GM23338 (cell line): ENCODE measurements at regions not wholly inside any gene's neighbourhood (a gene's known extent, or its start where the extent isn't known, plus 50 kb on each side); places are given as distances from the start of the nearest gene placed in this dataset.

ENCODE experiments used
- ATAC-seq: fragments of 200-7000 bp; cut with Tn5 transposase; 3 replicates; pipeline ENCODE4 v1.9.1; 2020
- DNase-seq: peaks from one replicate; pipeline ENCODE4 v3.0.0-alpha.2; 2015; ENCODE audit warnings: low spot score
- H2AFZ ChIP-seq: fragments of 200-600 bp; sonication (generic); 2 replicates; pipeline ENCODE4 v1.8.0; 2016; ENCODE audit warnings: antibody characterized with exemption, mild to moderate bottlenecking, moderate library complexity
- H3F3A ChIP-seq: fragments of 200-600 bp; sonication (generic); replicated peaks from 2 replicates; pipeline ENCODE4 v1.8.0; 2017; ENCODE audit warnings: antibody characterized with exemption, mixed run types, low read depth
- H3K27ac ChIP-seq: fragments of 200-600 bp; sonication (generic); 2 replicates; pipeline ENCODE4 v1.6.1; 2016; ENCODE audit warnings: low read depth
- H3K27me3 ChIP-seq: fragments of 200-600 bp; sonication (generic); 2 replicates; pipeline ENCODE4 v1.8.0; 2016; ENCODE audit warnings: mild to moderate bottlenecking, mixed run types, moderate library complexity; ENCODE audit not compliant: insufficient read depth
- H3K36me3 ChIP-seq: fragments of 200-600 bp; sonication (generic); 2 replicates; pipeline ENCODE4 v1.8.0; 2016; ENCODE audit warnings: mild to moderate bottlenecking; ENCODE audit not compliant: insufficient read depth
- H3K4me1 ChIP-seq: fragments of 200-600 bp; sonication (generic); 2 replicates; pipeline ENCODE4 v1.8.0; 2016; ENCODE audit warnings: mild to moderate bottlenecking, moderate library complexity; ENCODE audit not compliant: insufficient read depth
- H3K4me2 ChIP-seq: fragments of 200-600 bp; sonication (generic); 2 replicates; pipeline ENCODE4 v1.7.1; 2017; ENCODE audit warnings: mixed run types
- H3K4me3 ChIP-seq: fragments of 200-600 bp; sonication (generic); 2 replicates; pipeline ENCODE4 v1.6.1; 2016; ENCODE audit warnings: mixed run types
- H3K79me2 ChIP-seq: fragments of 200-600 bp; sonication (generic); replicated peaks from 2 replicates; pipeline ENCODE4 v1.8.0; 2017; ENCODE audit warnings: mild to moderate bottlenecking; ENCODE audit not compliant: insufficient read depth
- H3K9me2 ChIP-seq: fragments of 200-600 bp; sonication (generic); 2 replicates; pipeline ENCODE4 v1.8.0; 2017; ENCODE audit not compliant: insufficient read depth
- H4K20me1 ChIP-seq: fragments of 200-600 bp; sonication (generic); replicated peaks from 2 replicates; pipeline ENCODE4 v1.8.0; 2017; ENCODE audit warnings: mild to moderate bottlenecking; ENCODE audit not compliant: insufficient read depth
- H3K27ac Mint-ChIP-seq: 2 replicates; pipeline ENCODE4 v1.8.0; 2020; ENCODE audit warnings: inconsistent platforms, mild to moderate bottlenecking, moderate library complexity, mixed read lengths
- H3K27me3 Mint-ChIP-seq: 3 replicates; pipeline ENCODE4 v1.8.0; 2022; ENCODE audit warnings: low read depth, mild to moderate bottlenecking, moderate library complexity, mixed read lengths, inconsistent platforms; ENCODE audit not compliant: insufficient read depth, poor library complexity
- H3K36me3 Mint-ChIP-seq: 3 replicates; pipeline ENCODE4 v1.8.0; 2021; ENCODE audit warnings: low read depth, mild to moderate bottlenecking, inconsistent platforms, moderate library complexity, mixed read lengths
- H3K4me1 Mint-ChIP-seq: 3 replicates; pipeline ENCODE4 v1.8.0; 2020; ENCODE audit warnings: mild to moderate bottlenecking, inconsistent platforms, mixed read lengths
- H3K4me3 Mint-ChIP-seq: 3 replicates; pipeline ENCODE4 v1.8.0; 2021; ENCODE audit warnings: moderate library complexity, mild to moderate bottlenecking, inconsistent platforms, mixed read lengths
- H3K9me3 Mint-ChIP-seq: 3 replicates; pipeline ENCODE4 v1.8.0; 2020; ENCODE audit warnings: moderate library complexity, mild to moderate bottlenecking, inconsistent platforms, mixed read lengths
- CREB1 ChIP-seq: fragments of 250-450 bp; sonication (Bioruptor Pico); IDR thresholded peaks from 2 replicates; pipeline ENCODE4 v1.5.0; 2020; ENCODE audit warnings: low read depth, mild to moderate bottlenecking, moderate library complexity
- ETS1 ChIP-seq: IDR thresholded peaks from 2 replicates; pipeline ENCODE4 v1.6.1; 2016; ENCODE audit warnings: antibody characterized with exemption
- EZH2 ChIP-seq: fragments of 200-600 bp; sonication (generic); IDR thresholded peaks from one replicate; pipeline ENCODE4 v1.8.0; 2017; ENCODE audit warnings: antibody characterized with exemption, mild to moderate bottlenecking, low read depth; ENCODE audit not compliant: unreplicated experiment
- EZH2phosphoT487 ChIP-seq: fragments of 200-600 bp; sonication (generic); IDR thresholded peaks from one replicate; pipeline ENCODE4 v1.8.1; 2018; ENCODE audit warnings: antibody characterized with exemption; ENCODE audit not compliant: unreplicated experiment
- JUNB ChIP-seq: IDR thresholded peaks from one replicate; pipeline ENCODE4 v1.6.1; 2016; ENCODE audit warnings: antibody characterized with exemption; ENCODE audit not compliant: unreplicated experiment
- NANOG ChIP-seq: IDR thresholded peaks from 2 replicates; pipeline ENCODE4 v1.6.1; 2016; ENCODE audit warnings: antibody characterized with exemption, borderline replicate concordance
- POLR2AphosphoS5 ChIP-seq: IDR thresholded peaks from 2 replicates; pipeline ENCODE4 v1.6.1; 2016; ENCODE audit warnings: antibody characterized with exemption, low read depth
- REST ChIP-seq: IDR thresholded peaks from one replicate; pipeline ENCODE4 v1.6.1; 2018; ENCODE audit warnings: antibody characterized with exemption; ENCODE audit not compliant: unreplicated experiment
- STAT1 ChIP-seq: IDR thresholded peaks from one replicate; pipeline ENCODE4 v1.6.1; 2016; ENCODE audit warnings: antibody characterized with exemption; ENCODE audit not compliant: unreplicated experiment
- ZNF114 ChIP-seq: fragments of 250-450 bp; sonication (Bioruptor Pico); IDR thresholded peaks from 2 replicates; pipeline ENCODE4 v1.5.0; 2020; ENCODE audit warnings: mild to moderate bottlenecking, moderate library complexity
- ZNF331 ChIP-seq: fragments of 250-450 bp; sonication (Bioruptor Pico); IDR thresholded peaks from 2 replicates; pipeline ENCODE4 v1.5.0; 2020; ENCODE audit warnings: low read depth, mild to moderate bottlenecking, moderate library complexity
- TF ChIP-seq, protein P1 (sequence below), 2 experiments: fragments of 200-600 bp in 1 of 2; sonication (generic) in 1 of 2; conservative IDR thresholded peaks; 2 replicates each; pipeline versions ENCODE4 v1.5.1 to v1.6.1; 2016 to 2017; ENCODE audit warnings: antibody characterized with exemption in 2 of 2, low read depth in 2 of 2, mild to moderate bottlenecking in 2 of 2, moderate library complexity in 1 of 2
- TF ChIP-seq, protein P2 (sequence below): fragments of 250-450 bp; sonication (Bioruptor Pico); IDR thresholded peaks from 2 replicates; pipeline ENCODE4 v1.5.0; 2020; ENCODE audit warnings: mild to moderate bottlenecking, moderate library complexity

- no peak for DNase-seq
- no peak for ATAC-seq
- H3K36me3 ChIP-seq: no peaks in the 10 kb centered on the region
- no peak overlapping the region for H3K27ac ChIP-seq
- Mint-ChIP-seq H3K4me1 (peaks cover 19% of the 10 kb centered on the region), H3K27ac (no peak overlapping the region), H3K4me3 (no peak overlapping the region), H3K36me3 (no peaks in the 10 kb centered on the region), H3K9me3 (no peaks in the 10 kb centered on the region; the same call in 2 of the 3 replicates), H3K27me3 (peaks cover 10% of the 10 kb centered on the region)
- no peak overlapping the region for H3K4me3 ChIP-seq
- no peak overlapping the region for H3K4me2 ChIP-seq
- H4K20me1 ChIP-seq: no peaks in the 10 kb centered on the region
- H3K79me2 ChIP-seq: no peaks in the 10 kb centered on the region
- H2AFZ ChIP-seq: no peak overlapping the region
- TF ChIP-seq POLR2AphosphoS5 (no peak), EZH2phosphoT487 (no peak), REST (no peak), NANOG (no peak), EZH2 (no peak), ZNF114 (CRISPR knock-in tag) (no peak), CREB1 (CRISPR knock-in tag) (no peak), ETS1 (no peak), ZNF331 (CRISPR knock-in tag) (no peak), STAT1 (no peak), JUNB (no peak)
- TF ChIP-seq, protein P1, sequence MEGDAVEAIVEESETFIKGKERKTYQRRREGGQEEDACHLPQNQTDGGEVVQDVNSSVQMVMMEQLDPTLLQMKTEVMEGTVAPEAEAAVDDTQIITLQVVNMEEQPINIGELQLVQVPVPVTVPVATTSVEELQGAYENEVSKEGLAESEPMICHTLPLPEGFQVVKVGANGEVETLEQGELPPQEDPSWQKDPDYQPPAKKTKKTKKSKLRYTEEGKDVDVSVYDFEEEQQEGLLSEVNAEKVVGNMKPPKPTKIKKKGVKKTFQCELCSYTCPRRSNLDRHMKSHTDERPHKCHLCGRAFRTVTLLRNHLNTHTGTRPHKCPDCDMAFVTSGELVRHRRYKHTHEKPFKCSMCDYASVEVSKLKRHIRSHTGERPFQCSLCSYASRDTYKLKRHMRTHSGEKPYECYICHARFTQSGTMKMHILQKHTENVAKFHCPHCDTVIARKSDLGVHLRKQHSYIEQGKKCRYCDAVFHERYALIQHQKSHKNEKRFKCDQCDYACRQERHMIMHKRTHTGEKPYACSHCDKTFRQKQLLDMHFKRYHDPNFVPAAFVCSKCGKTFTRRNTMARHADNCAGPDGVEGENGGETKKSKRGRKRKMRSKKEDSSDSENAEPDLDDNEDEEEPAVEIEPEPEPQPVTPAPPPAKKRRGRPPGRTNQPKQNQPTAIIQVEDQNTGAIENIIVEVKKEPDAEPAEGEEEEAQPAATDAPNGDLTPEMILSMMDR (conservative IDR thresholded peaks at IDR 0.05; ENCODE audit: low read depth in 2 of 2): no peak
- TF ChIP-seq, protein P2, sequence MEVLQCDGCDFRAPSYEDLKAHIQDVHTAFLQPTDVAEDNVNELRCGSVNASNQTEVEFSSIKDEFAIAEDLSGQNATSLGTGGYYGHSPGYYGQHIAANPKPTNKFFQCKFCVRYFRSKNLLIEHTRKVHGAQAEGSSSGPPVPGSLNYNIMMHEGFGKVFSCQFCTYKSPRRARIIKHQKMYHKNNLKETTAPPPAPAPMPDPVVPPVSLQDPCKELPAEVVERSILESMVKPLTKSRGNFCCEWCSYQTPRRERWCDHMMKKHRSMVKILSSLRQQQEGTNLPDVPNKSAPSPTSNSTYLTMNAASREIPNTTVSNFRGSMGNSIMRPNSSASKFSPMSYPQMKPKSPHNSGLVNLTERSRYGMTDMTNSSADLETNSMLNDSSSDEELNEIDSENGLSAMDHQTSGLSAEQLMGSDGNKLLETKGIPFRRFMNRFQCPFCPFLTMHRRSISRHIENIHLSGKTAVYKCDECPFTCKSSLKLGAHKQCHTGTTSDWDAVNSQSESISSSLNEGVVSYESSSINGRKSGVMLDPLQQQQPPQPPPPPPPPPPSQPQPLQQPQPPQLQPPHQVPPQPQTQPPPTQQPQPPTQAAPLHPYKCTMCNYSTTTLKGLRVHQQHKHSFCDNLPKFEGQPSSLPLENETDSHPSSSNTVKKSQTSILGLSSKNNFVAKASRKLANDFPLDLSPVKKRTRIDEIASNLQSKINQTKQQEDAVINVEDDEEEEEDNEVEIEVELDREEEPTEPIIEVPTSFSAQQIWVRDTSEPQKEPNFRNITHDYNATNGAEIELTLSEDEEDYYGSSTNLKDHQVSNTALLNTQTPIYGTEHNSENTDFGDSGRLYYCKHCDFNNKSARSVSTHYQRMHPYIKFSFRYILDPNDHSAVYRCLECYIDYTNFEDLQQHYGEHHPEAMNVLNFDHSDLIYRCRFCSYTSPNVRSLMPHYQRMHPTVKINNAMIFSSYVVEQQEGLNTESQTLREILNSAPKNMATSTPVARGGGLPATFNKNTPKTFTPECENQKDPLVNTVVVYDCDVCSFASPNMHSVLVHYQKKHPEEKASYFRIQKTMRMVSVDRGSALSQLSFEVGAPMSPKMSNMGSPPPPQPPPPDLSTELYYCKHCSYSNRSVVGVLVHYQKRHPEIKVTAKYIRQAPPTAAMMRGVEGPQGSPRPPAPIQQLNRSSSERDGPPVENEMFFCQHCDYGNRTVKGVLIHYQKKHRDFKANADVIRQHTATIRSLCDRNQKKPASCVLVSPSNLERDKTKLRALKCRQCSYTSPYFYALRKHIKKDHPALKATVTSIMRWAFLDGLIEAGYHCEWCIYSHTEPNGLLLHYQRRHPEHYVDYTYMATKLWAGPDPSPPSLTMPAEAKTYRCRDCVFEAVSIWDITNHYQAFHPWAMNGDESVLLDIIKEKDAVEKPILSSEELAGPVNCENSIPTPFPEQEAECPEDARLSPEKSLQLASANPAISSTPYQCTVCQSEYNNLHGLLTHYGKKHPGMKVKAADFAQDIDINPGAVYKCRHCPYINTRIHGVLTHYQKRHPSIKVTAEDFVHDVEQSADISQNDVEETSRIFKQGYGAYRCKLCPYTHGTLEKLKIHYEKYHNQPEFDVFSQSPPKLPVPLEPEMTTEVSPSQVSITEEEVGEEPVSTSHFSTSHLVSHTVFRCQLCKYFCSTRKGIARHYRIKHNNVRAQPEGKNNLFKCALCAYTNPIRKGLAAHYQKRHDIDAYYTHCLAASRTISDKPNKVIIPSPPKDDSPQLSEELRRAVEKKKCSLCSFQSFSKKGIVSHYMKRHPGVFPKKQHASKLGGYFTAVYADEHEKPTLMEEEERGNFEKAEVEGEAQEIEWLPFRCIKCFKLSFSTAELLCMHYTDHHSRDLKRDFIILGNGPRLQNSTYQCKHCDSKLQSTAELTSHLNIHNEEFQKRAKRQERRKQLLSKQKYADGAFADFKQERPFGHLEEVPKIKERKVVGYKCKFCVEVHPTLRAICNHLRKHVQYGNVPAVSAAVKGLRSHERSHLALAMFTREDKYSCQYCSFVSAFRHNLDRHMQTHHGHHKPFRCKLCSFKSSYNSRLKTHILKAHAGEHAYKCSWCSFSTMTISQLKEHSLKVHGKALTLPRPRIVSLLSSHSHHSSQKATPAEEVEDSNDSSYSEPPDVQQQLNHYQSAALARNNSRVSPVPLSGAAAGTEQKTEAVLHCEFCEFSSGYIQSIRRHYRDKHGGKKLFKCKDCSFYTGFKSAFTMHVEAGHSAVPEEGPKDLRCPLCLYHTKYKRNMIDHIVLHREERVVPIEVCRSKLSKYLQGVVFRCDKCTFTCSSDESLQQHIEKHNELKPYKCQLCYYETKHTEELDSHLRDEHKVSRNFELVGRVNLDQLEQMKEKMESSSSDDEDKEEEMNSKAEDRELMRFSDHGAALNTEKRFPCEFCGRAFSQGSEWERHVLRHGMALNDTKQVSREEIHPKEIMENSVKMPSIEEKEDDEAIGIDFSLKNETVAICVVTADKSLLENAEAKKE (CRISPR knock-in tag): no peak
- H3F3A ChIP-seq: no peaks in the 10 kb centered on the region
- H3K27me3 ChIP-seq: no peaks in the 10 kb centered on the region
- peaks cover 3% of the 10 kb centered on the region; the same call in 1 of the 2 replicates for H3K9me2 ChIP-seq
- H3K4me1 ChIP-seq: peaks cover 8% of the 10 kb centered on the region
Observed at GRCh38 chr4:7132730-7133582, 59.4 kb upstream of the SORCS2 start.
